IMR-90 (cell line): ENCODE measurements at regions not wholly inside any gene's neighbourhood (a gene's known extent, or its start where the extent isn't known, plus 50 kb on each side); places are given as distances from the start of the nearest gene placed in this dataset.

ENCODE experiments used
- ATAC-seq: fragments of 200-7000 bp; cut with Tn5 transposase; 2 replicates; pipeline ENCODE4 v1.9.1; 2020; ENCODE audit warnings: low read depth, mild to moderate bottlenecking, moderate library complexity
- BruUV-seq: library from RNA; stranded (reverse); fragments of 400-500 nt; replicated peaks from 2 replicates; lab custom pipeline; 2021; lab: Mats Ljungman, UMichigan
- CTCF ChIA-PET: fragments of 300-600 bp; formaldehyde crosslinking; extraction: SDS; loops from one replicate; lab custom pipeline; 2021; ENCODE audit warnings: antibody characterized with exemption; lab: Yijun Ruan, JAX
- POLR2A ChIA-PET: fragments of 300-600 bp; sonication (Branson Sonifier 250); formaldehyde crosslinking; loops from one replicate; lab custom pipeline; 2022; ENCODE audit warnings: antibody characterized with exemption; ENCODE audit not compliant: unreplicated experiment; lab: Charles Lee
- DNase-seq: peaks from one replicate; pipeline ENCODE4 v3.0.0; 2013
- H2AFZ ChIP-seq: replicated peaks from 2 replicates; pipeline ENCODE3; 2013; ENCODE audit warnings: low read length, mild to moderate bottlenecking; ENCODE audit not compliant: poor library complexity
- H2AK5ac ChIP-seq: 2 replicates; pipeline ENCODE4 v1.6.1; 2013; ENCODE audit warnings: low read depth, low read length, inconsistent platforms
- H2AK9ac ChIP-seq: replicated peaks from 2 replicates; pipeline ENCODE3; 2013; ENCODE audit warnings: mild to moderate bottlenecking, low read depth, low read length, moderate library complexity; ENCODE audit not compliant: poor library complexity
- H2BK120ac ChIP-seq: 2 replicates; pipeline ENCODE4 v1.6.1; 2013; ENCODE audit warnings: low read depth, low read length, inconsistent platforms
- H2BK15ac ChIP-seq: 3 replicates; pipeline ENCODE4 v1.6.1; 2013; ENCODE audit warnings: low read depth, low read length, inconsistent platforms
- H2BK20ac ChIP-seq: 2 replicates; pipeline ENCODE4 v1.6.1; 2013; ENCODE audit warnings: low read depth, mild to moderate bottlenecking, inconsistent platforms, low read length, moderate library complexity
- H2BK5ac ChIP-seq: 2 replicates; pipeline ENCODE4 v1.6.1; 2013; ENCODE audit warnings: mild to moderate bottlenecking, low read depth, low read length, inconsistent platforms; ENCODE audit not compliant: poor library complexity, severe bottlenecking
- H3K14ac ChIP-seq: replicated peaks from 2 replicates; pipeline ENCODE4 v1.6.1; 2013; ENCODE audit warnings: low read depth, low read length, inconsistent platforms
- H3K18ac ChIP-seq: 2 replicates; pipeline ENCODE4 v1.6.1; 2013; ENCODE audit warnings: low read depth, low read length, control low read depth
- H3K23ac ChIP-seq: 2 replicates; pipeline ENCODE4 v1.6.1; 2013; ENCODE audit warnings: low read depth, low read length, inconsistent platforms
- H3K27ac ChIP-seq: 2 replicates; pipeline ENCODE4 v1.5.1; 2013; ENCODE audit warnings: mild to moderate bottlenecking, control low read depth, low read length; ENCODE audit not compliant: insufficient read depth
- H3K27me3 ChIP-seq: 2 replicates; pipeline ENCODE4 v1.6.1; 2013; ENCODE audit warnings: low read length; ENCODE audit not compliant: control insufficient read depth, insufficient read depth
- H3K36me3 ChIP-seq: 2 replicates; pipeline ENCODE4 v1.6.1; 2013; ENCODE audit warnings: low read length, mixed read lengths; ENCODE audit not compliant: control insufficient read depth, insufficient read depth
- H3K4ac ChIP-seq: 2 replicates; pipeline ENCODE4 v1.6.1; 2013; ENCODE audit warnings: low read depth, low read length, inconsistent platforms
- H3K4me1 ChIP-seq: 2 replicates; pipeline ENCODE4 v1.6.1; 2013; ENCODE audit warnings: low read length, mixed read lengths; ENCODE audit not compliant: control insufficient read depth, insufficient read depth
- H3K4me2 ChIP-seq: 2 replicates; pipeline ENCODE4 v1.6.1; 2013; ENCODE audit warnings: low read depth, mild to moderate bottlenecking, control low read depth, low read length, moderate library complexity
- H3K4me3 ChIP-seq: 2 replicates; pipeline ENCODE4 v1.5.1; 2013; ENCODE audit warnings: low read depth, mild to moderate bottlenecking, control low read depth, low read length, moderate library complexity; ENCODE audit not compliant: insufficient read depth
- H3K56ac ChIP-seq: 2 replicates; pipeline ENCODE4 v1.6.1; 2013; ENCODE audit warnings: low read length, inconsistent platforms; ENCODE audit not compliant: insufficient read depth; ENCODE audit errors: extremely low read depth
- H3K79me1 ChIP-seq, 2 experiments: 2 replicates each; pipeline ENCODE4 v1.6.1; 2013; ENCODE audit warnings: low read length in 2 of 2, inconsistent platforms in 1 of 2, low read depth in 1 of 2
- H3K9ac ChIP-seq: 2 replicates; pipeline ENCODE4 v1.6.1; 2013; ENCODE audit warnings: low read depth, low read length, control low read depth
- H3K9me1 ChIP-seq: 2 replicates; pipeline ENCODE4 v1.6.1; 2013; ENCODE audit warnings: low read length, inconsistent platforms; ENCODE audit not compliant: insufficient read depth
- H3K9me3 ChIP-seq: 2 replicates; pipeline ENCODE4 v1.6.1; 2013; ENCODE audit warnings: low read length; ENCODE audit not compliant: control insufficient read depth, insufficient read depth
- H4K20me1 ChIP-seq: 2 replicates; pipeline ENCODE4 v1.6.1; 2013; ENCODE audit warnings: low read length, inconsistent platforms; ENCODE audit not compliant: insufficient read depth
- H4K5ac ChIP-seq: 2 replicates; pipeline ENCODE4 v1.6.1; 2013; ENCODE audit warnings: mild to moderate bottlenecking, low read depth, low read length, control low read depth
- H4K8ac ChIP-seq, 2 experiments: 2 replicates each; pipeline ENCODE4 v1.6.1; 2013; ENCODE audit warnings: low read depth in 2 of 2, low read length in 2 of 2, control low read depth in 1 of 2, inconsistent platforms in 1 of 2
- H4K91ac ChIP-seq: 2 replicates; pipeline ENCODE4 v1.6.1; 2013; ENCODE audit warnings: low read depth, low read length, inconsistent platforms; ENCODE audit not compliant: insufficient read depth
- CEBPB ChIP-seq: IDR thresholded peaks from 2 replicates; pipeline ENCODE4 v1.6.1; 2012; ENCODE audit warnings: low read depth, low read length, improper control_type of control experiment
- CHD1 ChIP-seq: IDR thresholded peaks from 2 replicates; pipeline ENCODE4 v1.6.1; 2012; ENCODE audit warnings: low read depth, low read length, improper control_type of control experiment
- FOS ChIP-seq: fragments of 150-350 bp; IDR thresholded peaks from 2 replicates; pipeline ENCODE4 v1.6.1; 2016; ENCODE audit warnings: low read depth, low read length
- MAZ ChIP-seq: IDR thresholded peaks from 2 replicates; pipeline ENCODE4 v1.6.1; 2012; ENCODE audit warnings: low read depth, mild to moderate bottlenecking, low read length, improper control_type of control experiment, moderate library complexity, borderline replicate concordance
- WGBS, 2 experiments: methylation state at CpG; one replicate each; pipeline versions ENCODE4 v1.1.5 to v1.1.7; 2013; ENCODE audit warnings: missing lambda C conversion rate in 2 of 2; ENCODE audit not compliant: insufficient read length in 1 of 2; ENCODE audit errors: extremely low coverage in 2 of 2; 5-methylcytosine and 5-hydroxymethylcytosine counted together
- dilution Hi-C: fragments of 300-500 bp; cut with HindIII; formaldehyde crosslinking; loops from one replicate; pipeline ENCODE4 v1.14.3; 2018; ENCODE audit warnings: low sequenced_read_pairs; ENCODE audit not compliant: unreplicated experiment
- in situ Hi-C: fragments of 300-500 bp; cut with MboI; formaldehyde crosslinking; loops from 3 replicates; pipeline ENCODE4 v1.14.3; 2019; ENCODE audit warnings: low sequenced_read_pairs, inconsistent platforms, mixed read lengths
- intact Hi-C: fragments of 100-400 bp; cut with micrococcal nuclease; formaldehyde crosslinking; loops from 2 replicates; pipeline ENCODE4 v1.10.0; 2022

DNA sequence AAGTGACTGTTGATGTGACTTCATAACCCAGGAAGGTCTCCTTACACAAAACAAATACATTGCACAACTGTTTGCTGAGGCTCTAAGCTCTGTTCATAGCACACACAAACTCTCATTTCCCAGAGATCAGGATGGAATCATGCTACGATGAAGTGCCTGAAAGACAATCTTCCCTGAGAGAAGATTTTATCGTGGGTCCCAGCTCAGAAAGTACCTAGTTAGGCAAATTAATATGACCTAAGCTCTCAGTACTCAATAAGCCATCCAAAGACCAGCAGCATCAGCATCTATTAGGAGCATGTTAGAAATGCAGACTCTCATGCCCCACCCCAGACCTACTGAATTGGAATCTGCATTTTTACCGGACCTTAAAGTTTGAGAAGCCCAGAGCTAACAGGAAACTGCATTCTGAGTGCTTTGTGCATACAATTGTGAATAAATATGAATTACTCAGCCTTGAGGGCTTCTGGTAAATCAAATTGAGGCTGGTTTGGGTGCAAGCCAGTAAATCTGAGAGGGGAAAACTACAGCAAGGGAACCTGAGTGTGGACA is 161.5 kb upstream of the C2CD4B start:
- Histone ChIP-seq H4K5ac (no peak overlapping the region), H4K8ac (no peak overlapping the region), H4K91ac (no peak overlapping the region), H2BK15ac (no peak overlapping the region), H3K4me1 (no peaks in the 10 kb centered on the region), H2AK9ac (no peak overlapping the region), H2BK20ac (no peak overlapping the region), H3K4me2 (no peak overlapping the region), H3K14ac (no peak overlapping the region), H3K23ac (no peak overlapping the region), H2BK120ac (no peak overlapping the region), H3K18ac (no peak overlapping the region), H4K20me1 (no peaks in the 10 kb centered on the region), H3K27me3 (peaks cover 27% of the 10 kb centered on the region), H3K36me3 (no peaks in the 10 kb centered on the region), H3K9ac (no peak overlapping the region), H3K4ac (no peak overlapping the region), H3K79me1 (no peaks in the 10 kb centered on the region), H3K56ac (no peak overlapping the region), H3K27ac (no peak overlapping the region), H2BK5ac (no peak overlapping the region), H3K4me3 (no peak overlapping the region), H3K9me3 (no peaks in the 10 kb centered on the region), H2AFZ (no peak overlapping the region), H2AK5ac (no peak overlapping the region), H3K9me1 (no peaks in the 10 kb centered on the region)
- dilution Hi-C loops = no loop called here
- ATAC-seq = no peak
- no peak for TF ChIP-seq CHD1
- no peak for TF ChIP-seq MAZ
- 0 out of 2 replicates have a peak, but pooled peaks have one; percentile 10 for TF ChIP-seq CEBPB
- no peak for TF ChIP-seq FOS
- POLR2A ChIA-PET = no interaction called here
- no peak for DNase-seq
- in situ Hi-C loops = no loop called here
- intact Hi-C loops = no loop called here
- WGBS, 2 experiments = no CpG with 5 or more reads among the region's 3 CpGs
- no TSS peak for BruUV-seq
- CTCF ChIA-PET = interaction anchor here (1.4 kb wide), 1 partner anchor 18 kb away, joined by 4 read pairs; no protein-coding TSS in a partner anchor
